Adrenal gland (tissue), 5 donors: ENCODE measurements at regions not wholly inside any gene's neighbourhood (a gene's known extent, or its start where the extent isn't known, plus 50 kb on each side); places are given as distances from the start of the nearest gene placed in this dataset.

Experiments used
- POLR2A ChIP-seq, 2 donors: fragments of 450-650 bp; IDR thresholded peaks; one replicate each; pipeline ENCODE4 v1.6.1; 2017; ENCODE audit warnings: antibody characterized with exemption in 2 of 2, mild to moderate bottlenecking in 2 of 2, moderate library complexity in 1 of 2
- TF ChIP-seq, protein P1 (sequence below), 6 experiments: fragments of 450-650 bp in 4 of 6; fragments of 200-600 bp in 2 of 6; sonication (generic) in 1 of 6; IDR thresholded peaks; 1 replicate in 5 of 6; 2 replicates in 1 of 6; pipeline versions ENCODE4 v1.5.1 to v1.8.0; 2016 to 2021; ENCODE audit warnings: antibody characterized with exemption in 6 of 6, mild to moderate bottlenecking in 2 of 6, moderate library complexity in 1 of 6
- donor health status: DM: no; HTN: no; CAD: no.

DNA sequence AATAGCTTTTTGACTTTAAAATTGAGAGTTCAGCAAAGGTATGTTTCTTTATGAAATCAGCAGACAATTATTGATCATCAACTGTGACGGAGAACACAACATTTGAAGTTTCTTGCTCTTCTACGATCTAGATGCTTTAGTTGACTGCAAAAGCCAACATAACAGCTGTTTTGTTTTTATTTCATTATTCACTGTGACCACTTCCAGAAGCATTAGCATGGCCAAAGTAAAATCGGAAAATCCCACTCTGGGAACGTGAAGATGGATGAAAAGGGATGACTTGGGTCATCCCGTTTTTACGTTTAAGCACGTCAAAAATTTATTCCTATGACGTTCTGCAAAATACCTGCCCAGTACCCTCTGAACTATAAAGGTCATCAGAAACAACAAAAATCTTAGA is 833.0 kb upstream of the ADAMTS5 start:
- TF ChIP-seq, protein P1, sequence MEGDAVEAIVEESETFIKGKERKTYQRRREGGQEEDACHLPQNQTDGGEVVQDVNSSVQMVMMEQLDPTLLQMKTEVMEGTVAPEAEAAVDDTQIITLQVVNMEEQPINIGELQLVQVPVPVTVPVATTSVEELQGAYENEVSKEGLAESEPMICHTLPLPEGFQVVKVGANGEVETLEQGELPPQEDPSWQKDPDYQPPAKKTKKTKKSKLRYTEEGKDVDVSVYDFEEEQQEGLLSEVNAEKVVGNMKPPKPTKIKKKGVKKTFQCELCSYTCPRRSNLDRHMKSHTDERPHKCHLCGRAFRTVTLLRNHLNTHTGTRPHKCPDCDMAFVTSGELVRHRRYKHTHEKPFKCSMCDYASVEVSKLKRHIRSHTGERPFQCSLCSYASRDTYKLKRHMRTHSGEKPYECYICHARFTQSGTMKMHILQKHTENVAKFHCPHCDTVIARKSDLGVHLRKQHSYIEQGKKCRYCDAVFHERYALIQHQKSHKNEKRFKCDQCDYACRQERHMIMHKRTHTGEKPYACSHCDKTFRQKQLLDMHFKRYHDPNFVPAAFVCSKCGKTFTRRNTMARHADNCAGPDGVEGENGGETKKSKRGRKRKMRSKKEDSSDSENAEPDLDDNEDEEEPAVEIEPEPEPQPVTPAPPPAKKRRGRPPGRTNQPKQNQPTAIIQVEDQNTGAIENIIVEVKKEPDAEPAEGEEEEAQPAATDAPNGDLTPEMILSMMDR (IDR thresholded peaks at IDR 0.05) = no peak
- no peak for TF ChIP-seq POLR2A (IDR thresholded peaks at IDR 0.05)
